ENCODE measurements at regions not wholly inside any gene's neighbourhood (a gene's known extent, or its start where the extent isn't known, plus 50 kb on each side); places are given as distances from the start of the nearest gene placed in this dataset.

- Histone ChIP-seq H3K27me3 (no peaks in the 10 kb centered on the region), H3K36me3 (no peaks in the 10 kb centered on the region), H3K27ac (no peak overlapping the region), H3K9me3 (no peaks in the 10 kb centered on the region), H3K4me1 (ENCODE audit: control insufficient read depth in 1 of 2, insufficient read depth in 1 of 2, low read depth in 1 of 2, low read length in 1 of 2) (no peaks in the 10 kb centered on the region), H3K4me3 (ENCODE audit: low read depth in 1 of 2, low read length in 1 of 2) (no peak overlapping the region)
- TF ChIP-seq CTCF (IDR thresholded peaks at IDR 0.05), result no peak
These were observed 229.9 kb upstream of the DTNA start for GRCh38 chr18:34480162-34480700.

GRCh38 chr18:34482204-34482603 lies 227.9 kb upstream of the DTNA start:
- no peaks in the 10 kb centered on the region for H3K36me3 ChIP-seq
- no peak for TF ChIP-seq CTCF (IDR thresholded peaks at IDR 0.05)
- H3K27ac ChIP-seq, result no peak overlapping the region
- H3K4me3 ChIP-seq (ENCODE audit: low read depth in 1 of 2, low read length in 1 of 2), result no peak overlapping the region
- H3K4me1 ChIP-seq (ENCODE audit: control insufficient read depth in 1 of 2, insufficient read depth in 1 of 2, low read depth in 1 of 2, low read length in 1 of 2), result no peaks in the 10 kb centered on the region
- no peaks in the 10 kb centered on the region for H3K27me3 ChIP-seq
- no peaks in the 10 kb centered on the region for H3K9me3 ChIP-seq

DNA sequence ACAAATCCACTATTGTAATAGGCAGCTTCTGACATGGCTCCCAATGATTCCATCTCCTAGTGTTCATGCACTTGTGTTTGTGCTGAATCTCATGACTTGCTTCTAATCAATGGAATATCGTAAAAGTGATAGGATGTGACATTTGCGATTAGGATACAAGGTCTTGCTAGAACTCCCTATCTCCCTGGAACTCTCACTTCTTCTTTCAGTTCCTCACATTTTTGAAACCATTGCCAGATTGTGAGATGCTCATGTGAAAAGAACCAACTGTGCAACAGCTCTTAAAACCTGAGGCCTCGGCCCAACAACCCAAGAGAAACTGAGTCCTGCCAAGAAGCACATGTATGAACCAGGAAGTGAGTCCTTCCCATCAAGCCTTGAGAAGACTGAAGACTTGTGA lies 226.9 kb upstream of the DTNA start:
- Histone ChIP-seq H3K4me3 (ENCODE audit: low read depth in 1 of 2, low read length in 1 of 2) (no peak overlapping the region), H3K9me3 (no peaks in the 10 kb centered on the region), H3K27ac (no peak overlapping the region), H3K27me3 (no peaks in the 10 kb centered on the region), H3K36me3 (no peaks in the 10 kb centered on the region), H3K4me1 (ENCODE audit: control insufficient read depth in 1 of 2, insufficient read depth in 1 of 2, low read depth in 1 of 2, low read length in 1 of 2) (no peaks in the 10 kb centered on the region)
- no peak for TF ChIP-seq CTCF (IDR thresholded peaks at IDR 0.05)

DNA sequence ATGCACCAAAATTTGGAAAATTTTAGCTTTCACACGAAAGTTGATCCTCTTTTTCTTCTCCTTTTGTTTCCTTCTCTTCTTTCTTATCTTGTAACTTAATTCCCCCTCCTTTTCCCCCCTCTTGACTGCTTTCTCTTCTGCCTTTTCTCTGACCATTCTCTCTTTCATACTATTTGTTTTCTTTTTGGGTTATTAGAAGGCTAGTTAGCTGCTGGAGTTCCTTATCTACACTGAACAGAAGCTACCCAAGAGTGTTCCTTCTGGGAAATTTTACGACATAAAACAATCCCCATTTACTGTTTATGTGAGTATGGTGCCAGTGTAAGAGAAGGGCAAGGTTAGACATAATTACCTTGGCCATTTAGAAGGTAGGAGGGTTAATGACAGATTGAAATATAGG lies 218.4 kb upstream of the DTNA start:
- TF ChIP-seq CTCF (IDR thresholded peaks at IDR 0.05), result no peak
- Histone ChIP-seq H3K4me3 (ENCODE audit: low read depth in 1 of 2, low read length in 1 of 2) (no peak overlapping the region), H3K9me3 (no peaks in the 10 kb centered on the region), H3K27me3 (peaks cover 66% of the 10 kb centered on the region), H3K36me3 (no peaks in the 10 kb centered on the region), H3K27ac (no peak overlapping the region), H3K4me1 (ENCODE audit: control insufficient read depth in 1 of 2, insufficient read depth in 1 of 2, low read depth in 1 of 2, low read length in 1 of 2) (no peaks in the 10 kb centered on the region)

DNA sequence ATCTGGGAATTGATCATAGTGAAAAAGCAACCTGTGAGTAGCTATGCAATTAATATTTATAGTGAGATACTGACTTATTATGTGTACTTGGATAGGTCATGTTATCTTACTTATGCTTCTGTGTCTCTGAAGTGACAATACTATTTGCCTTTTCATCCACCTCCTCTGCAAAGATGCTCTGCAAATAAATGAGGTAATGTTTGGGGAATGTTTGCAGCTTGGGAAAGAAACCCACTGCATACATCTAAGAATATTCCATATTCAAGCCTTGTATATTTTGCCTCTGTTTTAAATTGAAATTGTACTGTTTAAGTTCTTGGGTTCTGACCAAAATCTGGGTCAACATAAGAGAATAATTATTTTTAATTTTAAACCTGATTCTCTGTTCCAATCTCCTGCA lies 217.4 kb upstream of the DTNA start:
- no peak for TF ChIP-seq CTCF (IDR thresholded peaks at IDR 0.05)
- Histone ChIP-seq H3K9me3 (no peaks in the 10 kb centered on the region), H3K27me3 (peaks cover 70% of the 10 kb centered on the region), H3K36me3 (no peaks in the 10 kb centered on the region), H3K4me3 (ENCODE audit: low read depth in 1 of 2, low read length in 1 of 2) (no peak overlapping the region), H3K4me1 (ENCODE audit: control insufficient read depth in 1 of 2, insufficient read depth in 1 of 2, low read depth in 1 of 2, low read length in 1 of 2) (no peaks in the 10 kb centered on the region), H3K27ac (no peak overlapping the region)

DNA sequence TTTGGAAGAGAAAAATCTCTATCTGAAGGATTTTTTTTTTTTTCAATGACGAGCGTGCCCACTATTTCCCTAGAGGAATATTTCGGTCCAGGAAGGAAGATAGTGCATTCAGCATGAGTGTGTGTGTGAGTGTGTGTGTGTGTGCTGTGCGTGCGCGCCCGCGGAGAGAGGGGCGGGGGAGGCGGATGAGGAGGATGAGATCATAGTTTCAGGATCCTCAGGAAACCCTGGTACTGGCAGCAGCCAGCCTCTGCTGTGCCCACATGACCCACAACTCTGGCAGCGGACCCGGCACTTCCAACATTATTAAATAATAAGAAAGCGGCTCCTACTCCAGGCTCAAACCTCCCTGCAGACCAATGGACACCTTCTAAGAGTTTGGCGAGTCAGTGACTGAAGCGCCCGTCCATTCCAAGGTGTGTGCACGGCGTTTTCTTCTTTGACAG lies 217.0 kb upstream of the DTNA start:
- Histone ChIP-seq H3K4me1 (ENCODE audit: control insufficient read depth in 1 of 2, insufficient read depth in 1 of 2, low read depth in 1 of 2, low read length in 1 of 2) (no peaks in the 10 kb centered on the region), H3K9me3 (no peaks in the 10 kb centered on the region), H3K4me3 (ENCODE audit: low read depth in 1 of 2, low read length in 1 of 2) (no peak overlapping the region), H3K27me3 (peaks cover 70% of the 10 kb centered on the region), H3K36me3 (no peaks in the 10 kb centered on the region), H3K27ac (no peak overlapping the region)
- TF ChIP-seq CTCF (IDR thresholded peaks at IDR 0.05), result no peak

All from neutrophil (primary cell).